ENCODE measurements at regions not wholly inside any gene's neighbourhood (a gene's known extent, or its start where the extent isn't known, plus 50 kb on each side); places are given as distances from the start of the nearest gene placed in this dataset.
"Not testable (repeated sequence)": the region's sequence is repeated elsewhere in the genome, so short reads cannot be mapped to it uniquely, and the experiment has no call there.

DNA sequence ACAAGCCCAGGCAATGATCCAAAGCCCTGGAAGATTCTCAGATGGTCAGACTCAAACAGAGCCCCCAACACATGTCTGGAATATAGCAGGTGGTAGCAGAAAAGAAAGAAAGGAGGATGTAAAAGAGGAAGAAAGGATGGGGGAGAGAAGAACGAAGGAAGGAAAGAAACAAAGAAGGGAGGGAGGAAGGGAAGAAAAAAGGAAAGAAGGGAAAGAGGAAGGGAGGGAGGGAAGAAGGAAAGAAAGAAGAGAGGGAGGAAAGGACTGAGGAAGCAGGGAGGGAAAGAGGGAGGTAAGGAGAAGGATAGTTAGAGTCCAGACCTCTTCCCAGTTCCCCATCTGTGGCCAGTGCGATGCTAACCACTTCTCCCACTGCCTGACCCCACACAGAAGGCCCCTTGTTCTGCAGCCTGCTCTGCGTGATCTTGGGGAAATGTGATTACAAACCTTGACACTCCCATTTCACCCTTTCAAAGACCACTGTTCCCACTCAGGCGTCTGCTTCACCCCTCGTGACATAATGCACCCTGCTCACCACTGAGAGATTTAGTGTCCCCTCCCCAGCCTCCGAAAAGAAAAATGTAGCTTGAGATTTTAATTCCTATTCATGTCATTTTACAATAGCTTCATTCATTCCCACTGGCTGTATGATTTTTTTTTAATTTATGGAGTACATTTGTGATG is 357.9 kb downstream of the BCL11B start:
- TF ChIP-seq, protein P1, sequence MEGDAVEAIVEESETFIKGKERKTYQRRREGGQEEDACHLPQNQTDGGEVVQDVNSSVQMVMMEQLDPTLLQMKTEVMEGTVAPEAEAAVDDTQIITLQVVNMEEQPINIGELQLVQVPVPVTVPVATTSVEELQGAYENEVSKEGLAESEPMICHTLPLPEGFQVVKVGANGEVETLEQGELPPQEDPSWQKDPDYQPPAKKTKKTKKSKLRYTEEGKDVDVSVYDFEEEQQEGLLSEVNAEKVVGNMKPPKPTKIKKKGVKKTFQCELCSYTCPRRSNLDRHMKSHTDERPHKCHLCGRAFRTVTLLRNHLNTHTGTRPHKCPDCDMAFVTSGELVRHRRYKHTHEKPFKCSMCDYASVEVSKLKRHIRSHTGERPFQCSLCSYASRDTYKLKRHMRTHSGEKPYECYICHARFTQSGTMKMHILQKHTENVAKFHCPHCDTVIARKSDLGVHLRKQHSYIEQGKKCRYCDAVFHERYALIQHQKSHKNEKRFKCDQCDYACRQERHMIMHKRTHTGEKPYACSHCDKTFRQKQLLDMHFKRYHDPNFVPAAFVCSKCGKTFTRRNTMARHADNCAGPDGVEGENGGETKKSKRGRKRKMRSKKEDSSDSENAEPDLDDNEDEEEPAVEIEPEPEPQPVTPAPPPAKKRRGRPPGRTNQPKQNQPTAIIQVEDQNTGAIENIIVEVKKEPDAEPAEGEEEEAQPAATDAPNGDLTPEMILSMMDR (conservative IDR thresholded peaks at IDR 0.05), result no peak
- no peak for TF ChIP-seq ZFX (IDR thresholded peaks at IDR 0.05)
- H3K27ac ChIP-seq, result no peak overlapping the region

GRCh38 chr14:98914942-98915341 is 357.1 kb downstream of the BCL11B start:
- TF ChIP-seq, protein P1 (conservative IDR thresholded peaks at IDR 0.05), result no peak
- TF ChIP-seq ZFX (IDR thresholded peaks at IDR 0.05), result no peak
- H3K27ac ChIP-seq, result no peak overlapping the region

DNA sequence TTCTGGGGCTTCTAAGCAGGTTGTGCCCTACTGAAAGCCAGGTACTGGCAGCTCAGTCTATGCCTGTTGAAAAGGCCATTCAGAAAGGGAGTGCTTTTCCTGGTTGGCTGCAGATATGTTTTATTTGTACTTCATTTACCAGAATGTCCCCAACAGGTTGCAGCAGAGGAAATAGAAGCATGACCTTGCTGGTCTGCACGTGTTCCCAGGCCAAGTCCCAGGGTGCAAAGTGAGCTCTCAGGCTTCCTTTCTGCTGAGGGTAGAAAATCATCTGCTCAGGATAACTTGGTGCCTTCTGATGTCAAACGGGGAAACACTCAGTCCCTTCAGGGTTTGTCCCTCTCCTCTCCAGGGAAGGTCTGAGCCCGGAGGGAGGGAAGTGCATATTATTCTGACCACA is 356.4 kb downstream of the BCL11B start:
- H3K27ac ChIP-seq, result no peak overlapping the region
- TF ChIP-seq, protein P1 (conservative IDR thresholded peaks at IDR 0.05), result no peak
- TF ChIP-seq ZFX (IDR thresholded peaks at IDR 0.05), result no peak

- TF ChIP-seq, protein P1 (conservative IDR thresholded peaks at IDR 0.05), result no peak
- no peak for TF ChIP-seq ZFX (IDR thresholded peaks at IDR 0.05)
Observed at GRCh38 chr14:98916036-98916435, 356.0 kb downstream of the BCL11B start.

GRCh38 chr14:98916476-98916875 is 355.5 kb downstream of the BCL11B start:
- no peak overlapping the region for H3K27ac ChIP-seq
- TF ChIP-seq, protein P1 (conservative IDR thresholded peaks at IDR 0.05), result no peak
- TF ChIP-seq ZFX (IDR thresholded peaks at IDR 0.05), result no peak

More at GRCh38 chr14:98916036-98916435, 356.0 kb downstream of the BCL11B start:
- H3K27ac ChIP-seq, result no peak overlapping the region

GRCh38 chr14:98919434-98919833 is 352.6 kb downstream of the BCL11B start:
- TF ChIP-seq, protein P1 (conservative IDR thresholded peaks at IDR 0.05), result no peak
- TF ChIP-seq ZFX (IDR thresholded peaks at IDR 0.05), result no peak
- H3K27ac ChIP-seq, result no peak overlapping the region

DNA sequence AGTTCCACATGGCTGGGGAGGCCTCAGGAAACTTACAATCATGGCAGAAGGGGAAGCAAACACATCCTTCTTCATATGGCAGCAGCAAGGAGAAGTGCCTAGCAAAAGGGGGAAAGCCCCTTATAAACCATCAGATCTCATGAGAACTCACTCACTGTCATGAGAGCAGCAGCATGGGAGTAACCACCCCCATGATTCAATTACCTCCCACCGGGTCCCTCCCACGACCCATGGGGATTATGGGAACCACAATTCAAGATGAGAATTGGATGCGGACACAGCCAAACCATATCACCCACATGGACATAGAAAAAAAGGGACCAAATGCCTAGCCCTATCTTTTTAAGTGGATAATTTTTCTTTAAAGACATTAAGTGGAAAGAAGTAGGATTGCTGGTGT is 350.7 kb downstream of the BCL11B start:
- not testable (repeated sequence) for H3K27ac ChIP-seq

DNA sequence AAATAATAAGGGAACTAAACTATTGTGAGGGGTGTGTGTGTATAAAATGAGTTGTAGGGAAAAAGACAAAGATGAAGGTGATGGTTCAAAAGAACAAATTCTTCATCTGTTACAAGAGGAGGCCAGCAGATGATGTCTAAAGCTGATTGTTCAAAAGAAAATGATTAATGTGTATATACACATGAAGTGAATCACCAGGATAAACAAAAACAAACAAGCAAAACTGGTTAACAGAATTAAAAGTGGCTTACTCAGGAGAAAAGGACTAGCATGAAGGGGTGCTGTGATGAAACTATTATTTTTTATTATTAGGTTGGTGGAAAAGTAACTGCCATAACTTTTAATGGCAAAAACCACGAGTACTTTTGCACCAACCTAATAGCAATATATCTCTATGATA is 348.4 kb downstream of the BCL11B start:
- H3K27ac ChIP-seq, result no peak overlapping the region
- TF ChIP-seq ZFX (IDR thresholded peaks at IDR 0.05), result no peak
- TF ChIP-seq, protein P1 (conservative IDR thresholded peaks at IDR 0.05), result no peak
